ENCODE measurements at regions not wholly inside any gene's neighbourhood (a gene's known extent, or its start where the extent isn't known, plus 50 kb on each side); places are given as distances from the start of the nearest gene placed in this dataset.

- peak; percentile 20 for DNase-seq
Measured at GRCh38 chr3:107892955-107893624, 197.7 kb downstream of the CD47 start.

DNA sequence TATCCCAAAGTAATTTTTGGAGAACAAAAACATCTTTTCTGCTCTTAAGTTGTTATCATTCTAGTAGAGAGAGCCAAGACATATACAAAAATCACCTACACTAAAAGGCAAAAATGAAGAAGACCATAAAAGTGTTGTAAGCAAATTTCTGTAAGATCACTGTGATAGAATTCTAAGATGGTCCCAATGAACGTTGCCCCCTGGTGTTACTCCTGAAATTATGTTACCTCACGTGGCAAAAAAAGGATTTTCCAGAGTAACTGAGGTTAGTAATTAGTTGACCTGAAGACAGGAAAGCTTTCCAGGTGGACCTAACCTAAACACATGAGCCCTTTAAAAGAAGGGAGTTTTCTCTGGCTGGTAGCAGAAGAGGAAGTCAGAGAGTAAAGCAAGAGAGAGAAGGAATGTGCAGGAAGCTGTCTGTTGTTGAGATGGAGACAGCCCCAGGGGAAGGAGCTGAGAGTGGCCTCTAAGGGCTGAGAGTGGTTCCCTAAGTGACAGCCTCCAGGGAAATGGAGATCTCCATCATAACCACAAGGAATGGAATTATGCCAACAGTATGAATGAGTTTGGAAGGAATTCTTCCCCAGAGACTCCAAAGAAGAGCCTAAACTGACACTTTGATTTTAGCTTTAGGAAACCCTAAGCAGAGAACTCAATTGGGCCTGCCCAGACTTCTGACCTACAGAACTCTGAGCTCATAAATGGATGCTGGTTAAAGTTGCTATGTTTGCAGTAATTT, 205.9 kb downstream of the CD47 start:
- DNase-seq: no peak

DNA sequence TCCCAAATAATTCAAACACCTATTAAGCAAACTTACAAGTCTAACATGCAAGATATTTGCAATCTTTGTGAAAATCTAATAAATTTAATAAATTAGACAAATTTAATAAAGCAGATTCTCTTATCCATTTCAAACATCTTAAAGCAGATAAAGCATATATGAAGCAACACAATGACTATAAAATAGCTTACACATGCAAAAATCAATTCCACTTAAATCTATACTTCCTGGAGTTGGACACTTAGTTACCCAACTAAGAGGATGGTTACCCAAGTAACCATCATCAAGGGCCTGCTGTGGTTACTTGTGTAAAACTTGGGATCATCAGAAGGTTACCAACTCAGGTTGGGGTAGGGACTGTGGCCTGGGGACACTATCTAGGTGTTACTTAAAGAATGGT, 206.8 kb downstream of the CD47 start:
- DNase-seq: no peak

DNA sequence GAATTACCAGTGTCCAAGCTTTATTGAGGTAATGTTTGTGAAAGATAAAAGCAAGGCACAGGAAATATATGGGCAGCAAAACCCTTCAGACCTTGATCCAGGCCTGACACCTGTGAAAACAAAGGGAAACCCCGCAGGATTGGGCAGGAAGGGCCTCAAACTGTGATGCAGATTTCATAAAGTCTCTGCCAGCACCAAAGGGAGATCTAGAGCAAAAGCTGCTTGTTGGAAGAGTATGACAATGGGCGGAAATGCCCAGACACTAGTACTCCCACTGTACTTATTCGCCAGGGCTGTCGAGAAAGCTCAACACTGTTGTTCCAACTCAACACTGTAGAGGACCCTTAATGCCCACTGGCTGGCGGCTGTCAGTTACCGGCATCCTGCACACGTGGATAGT, 207.9 kb downstream of the CD47 start:
- DNase-seq: no peak

DNA sequence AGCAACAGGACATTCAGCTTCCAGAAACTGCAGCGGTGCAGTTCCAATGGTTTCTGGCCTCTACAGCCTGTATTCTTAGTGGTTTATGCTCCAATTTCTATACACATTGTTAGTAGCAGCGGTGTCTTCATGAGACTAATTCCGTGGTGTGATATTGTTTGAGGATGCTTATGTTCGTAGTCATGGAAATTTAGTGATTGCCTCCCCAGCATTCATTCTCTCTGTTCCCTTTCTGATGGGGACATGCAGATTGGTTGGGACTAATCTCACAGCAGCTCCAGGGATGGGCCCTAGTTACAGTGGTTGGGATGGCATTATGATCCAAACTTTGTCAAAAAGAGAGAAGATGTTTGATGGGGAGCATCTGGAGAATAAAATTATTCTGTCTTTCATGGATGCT, 208.6 kb downstream of the CD47 start:
- no peak for DNase-seq

GRCh38 chr3:107881509-107881908, 209.3 kb downstream of the CD47 start:
- no peak for DNase-seq

DNA sequence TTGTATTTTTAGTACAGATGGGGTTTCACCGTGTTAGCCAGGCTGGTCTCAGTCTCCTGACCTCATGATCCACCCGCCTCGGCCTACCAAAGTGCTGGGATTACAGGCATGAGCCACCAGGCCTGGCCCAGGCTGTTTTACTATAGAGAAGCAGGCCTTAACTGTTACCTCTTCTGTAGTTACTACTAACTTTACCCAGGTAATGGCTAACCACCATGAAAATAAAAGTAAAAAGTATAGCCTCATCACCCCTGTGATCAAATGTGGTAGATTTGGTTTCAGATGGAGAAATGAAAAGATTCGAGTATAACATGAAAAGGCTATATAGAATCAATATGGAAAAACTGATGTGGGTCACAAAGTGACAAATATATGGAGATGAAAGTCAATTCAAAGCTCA, 210.1 kb downstream of the CD47 start:
- DNase-seq: no peak

GRCh38 chr3:107877936-107878335, 212.9 kb downstream of the CD47 start:
- DNase-seq: no peak

DNA sequence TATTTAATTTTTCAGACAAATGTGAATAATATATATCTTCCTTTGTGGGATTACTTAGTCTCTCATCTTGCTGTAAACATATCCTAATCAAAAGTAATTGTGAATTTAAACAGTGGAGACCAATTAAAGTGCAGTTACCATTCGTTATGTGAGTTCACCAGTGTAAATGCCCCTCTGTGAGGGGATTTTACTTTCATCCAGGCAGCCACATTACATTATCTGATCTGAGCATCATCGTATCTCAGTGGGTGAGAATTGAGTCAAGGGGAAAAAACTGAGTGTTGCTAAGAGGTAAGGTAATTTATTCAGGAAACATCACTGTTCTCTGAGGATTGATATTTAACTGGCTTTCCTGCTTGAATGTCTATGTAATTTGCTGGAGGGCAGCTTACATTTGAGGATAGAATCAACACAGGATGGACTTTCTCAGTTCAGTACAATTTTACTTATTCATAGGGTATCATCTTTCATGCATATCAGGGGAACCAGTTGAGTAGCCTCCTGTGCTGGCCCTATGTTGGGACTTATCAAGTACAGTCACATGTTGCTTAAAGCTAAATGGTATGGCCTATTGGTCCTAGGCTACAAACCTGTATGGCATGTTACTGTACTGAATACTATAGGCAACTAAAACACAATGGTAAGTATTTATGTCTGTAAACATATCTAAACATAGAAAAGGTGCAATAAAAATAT, 219.7 kb downstream of the CD47 start:
- peak; percentile 90 for DNase-seq

DNA sequence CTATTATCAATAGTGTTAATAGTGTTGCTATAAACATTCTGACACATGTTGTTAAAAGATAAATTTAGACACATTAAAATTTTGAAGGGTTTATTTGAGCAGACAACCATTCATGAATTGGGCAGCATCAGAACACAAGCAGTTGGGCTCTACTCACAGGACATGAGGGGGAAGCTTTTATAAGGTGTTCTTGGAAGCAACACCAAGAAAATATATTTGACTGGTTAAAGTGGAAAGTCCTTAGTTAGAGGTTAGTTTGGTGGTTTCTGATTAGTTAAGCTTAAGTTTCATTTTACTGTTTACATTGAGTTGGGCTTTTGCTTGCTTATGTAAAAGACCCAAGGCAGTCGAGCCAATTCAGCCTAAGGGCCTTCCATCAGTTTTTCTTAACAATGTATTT, 220.7 kb downstream of the CD47 start:
- peak; percentile 68 for DNase-seq

- no peak for DNase-seq
Measured at GRCh38 chr3:107868449-107868848, 222.4 kb downstream of the CD47 start.

GRCh38 chr3:107861904-107862303, 228.9 kb downstream of the CD47 start:
- DNase-seq: no peak

- no peak for DNase-seq
Measured at GRCh38 chr3:107861422-107861821, 229.4 kb downstream of the CD47 start.

Measured in NCI-H526 treated with DMSO at 0.1 percent for 48 hours (cell line).